Ramos (cell line): ENCODE measurements at regions not wholly inside any gene's neighbourhood (a gene's known extent, or its start where the extent isn't known, plus 50 kb on each side); places are given as distances from the start of the nearest gene placed in this dataset.

Experiments used
- in situ Hi-C: fragments of 300-500 bp; cut with MboI; formaldehyde crosslinking; loops from one replicate; pipeline ENCODE4 v1.14.3; 2022; ENCODE audit warnings: low sequenced_read_pairs; ENCODE audit not compliant: unreplicated experiment

DNA sequence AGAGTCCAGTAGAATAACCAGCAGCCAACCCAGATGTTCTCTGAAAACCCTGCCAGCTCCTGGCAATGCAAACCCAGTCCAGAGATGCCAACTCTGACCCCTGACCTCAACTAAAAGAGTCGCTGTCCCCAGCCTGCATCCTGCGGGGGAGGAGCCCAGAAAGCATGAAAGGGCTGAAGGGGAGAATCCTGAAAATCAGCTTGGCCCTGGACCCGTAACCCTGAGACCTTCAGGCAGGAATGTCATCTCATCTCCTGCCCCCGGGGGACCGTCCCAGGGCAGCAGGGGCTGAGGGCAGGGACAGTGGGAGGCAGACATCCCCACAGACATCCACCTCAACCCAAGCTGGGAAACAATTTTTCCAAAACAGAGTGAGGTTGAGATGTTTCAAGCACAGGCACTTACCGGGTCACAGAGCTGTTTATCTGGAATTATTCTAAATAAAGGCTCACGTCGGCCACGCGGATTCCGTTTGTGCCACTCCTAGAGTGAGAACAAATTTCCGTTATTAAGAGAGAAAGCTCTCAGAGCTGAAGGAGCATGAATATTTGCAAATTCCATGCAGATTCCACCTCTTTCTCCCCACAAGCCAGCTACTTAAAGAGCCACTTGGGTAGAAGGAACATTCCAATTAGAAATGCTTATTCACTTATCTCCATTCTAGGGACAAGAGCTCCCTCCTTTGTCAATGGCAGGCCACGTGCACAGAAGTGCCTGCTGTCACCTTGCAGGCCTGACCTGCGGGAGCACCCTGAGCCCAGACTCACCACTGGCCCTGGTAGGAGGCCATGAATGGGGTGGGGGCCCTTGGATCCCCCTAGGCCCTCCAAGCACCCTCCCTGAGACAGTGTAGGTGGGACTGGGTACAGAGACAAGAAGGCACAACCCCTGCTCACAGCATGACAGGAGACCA, 240.1 kb downstream of the NPHP4 start:
- in situ Hi-C loops = no loop called here

DNA sequence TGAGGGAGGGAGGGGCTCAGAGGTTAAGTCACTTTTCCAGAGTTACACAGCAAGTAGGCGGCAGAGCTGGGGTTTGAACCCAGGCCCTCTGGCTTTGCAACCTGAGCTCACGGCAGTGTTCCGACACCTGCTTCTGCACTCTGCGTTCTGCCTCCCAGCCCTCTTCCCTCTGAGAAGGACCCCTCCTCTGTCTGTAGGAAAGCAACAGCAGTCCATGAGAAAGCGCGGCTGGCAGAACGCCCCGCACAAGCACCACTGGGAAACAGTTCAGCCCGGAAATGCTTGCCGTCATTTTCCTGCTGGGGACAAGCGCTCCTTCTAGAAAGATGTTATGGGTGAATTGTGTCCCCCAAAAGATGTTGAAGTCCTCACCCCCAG, 241.1 kb downstream of the NPHP4 start:
- in situ Hi-C loops = no loop called here

DNA sequence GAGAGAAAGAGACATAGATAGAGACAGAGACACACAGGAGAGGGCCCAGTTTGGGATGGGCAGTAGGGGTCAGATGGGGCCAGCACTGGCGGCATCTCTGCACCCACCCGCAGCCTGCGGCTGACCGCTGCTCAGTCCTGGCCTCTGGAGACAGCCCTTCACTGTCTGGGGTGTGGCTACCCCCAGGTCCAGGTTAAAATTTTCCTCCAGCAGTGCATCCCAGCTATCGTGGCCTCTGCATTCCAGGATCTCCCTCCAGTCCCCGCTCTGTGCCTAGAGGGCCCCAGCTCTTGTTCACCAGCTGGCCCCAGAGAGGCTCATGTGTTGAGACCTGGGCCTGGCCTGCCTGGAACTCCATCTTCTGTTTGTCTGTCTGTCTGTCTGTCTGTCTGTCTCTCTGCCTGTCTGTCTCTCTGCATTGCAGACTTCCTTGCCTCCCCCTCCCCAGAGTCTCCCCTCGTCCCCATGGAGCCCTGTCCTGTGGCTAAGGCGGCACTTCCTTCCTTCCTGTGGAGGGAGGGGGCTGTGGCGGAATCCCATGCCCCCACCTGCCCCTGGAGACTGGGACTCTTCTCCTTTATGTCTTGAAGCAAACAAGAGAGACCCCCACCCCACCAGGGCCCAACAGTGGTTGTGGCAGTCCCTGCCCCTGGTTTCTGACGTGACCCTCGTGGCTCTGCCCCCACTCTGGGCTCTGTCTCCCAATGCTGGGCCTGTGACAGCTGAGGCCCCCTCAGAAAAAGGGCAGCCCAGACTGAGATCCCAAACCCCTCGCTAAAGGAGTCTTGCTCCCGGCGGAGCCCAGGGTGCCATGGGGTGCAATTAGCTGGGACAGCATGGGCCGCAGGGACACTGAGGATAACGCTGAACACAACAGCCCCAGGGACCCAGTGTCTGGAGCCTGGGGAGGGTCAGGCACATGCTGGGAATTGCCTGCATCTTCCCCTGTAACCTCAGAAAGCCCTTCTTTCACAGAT, 241.8 kb downstream of the NPHP4 start:
- in situ Hi-C loops = no loop called here

DNA sequence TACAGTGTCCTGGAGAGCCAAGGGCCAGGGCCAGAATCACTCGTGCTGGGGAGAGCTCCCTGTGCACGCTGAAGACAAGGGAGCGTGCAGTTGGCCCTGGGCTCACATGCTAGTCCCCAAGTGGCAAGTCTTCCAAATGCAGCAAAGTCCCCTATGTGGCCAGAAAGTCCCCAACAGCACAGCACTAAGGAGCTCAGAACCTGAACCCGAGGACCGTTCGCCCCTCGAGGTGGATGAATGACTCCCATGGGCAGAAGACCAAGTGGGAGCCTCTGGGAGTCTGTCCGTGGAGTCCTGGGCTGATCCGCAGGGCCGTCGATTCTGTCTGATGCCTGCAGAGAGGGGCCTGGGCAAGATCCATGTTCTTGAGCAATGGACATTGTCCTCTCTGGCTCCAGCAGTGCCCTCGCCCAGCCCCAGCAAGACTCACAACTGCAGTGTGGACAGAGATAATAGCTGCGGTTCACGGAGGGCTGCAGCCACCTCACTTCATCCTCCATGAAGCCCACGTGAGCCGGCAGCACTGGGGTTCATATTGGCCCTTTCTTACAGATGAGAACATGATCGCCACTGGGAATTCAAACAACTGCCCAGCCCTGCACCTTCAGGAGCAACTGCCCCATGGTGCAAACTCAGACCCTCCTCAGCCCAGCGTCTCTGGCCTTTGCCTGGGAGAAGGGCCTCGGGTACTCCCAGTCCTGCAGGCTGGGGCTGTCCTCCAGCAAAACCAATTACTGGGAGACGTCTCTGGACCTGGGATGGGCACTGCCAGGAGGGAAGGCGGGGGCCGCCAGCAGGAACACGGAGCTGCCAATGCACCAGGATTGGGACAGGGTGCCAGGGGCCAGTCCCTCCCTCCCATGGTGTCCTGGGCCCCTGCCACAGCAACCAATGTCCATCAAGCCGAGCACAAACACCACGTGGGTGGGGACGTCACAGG, 243.7 kb downstream of the NPHP4 start:
- in situ Hi-C loops = loop anchor here (5.0 kb wide), 1 partner anchor 236 kb away; no protein-coding TSS in a partner anchor

DNA sequence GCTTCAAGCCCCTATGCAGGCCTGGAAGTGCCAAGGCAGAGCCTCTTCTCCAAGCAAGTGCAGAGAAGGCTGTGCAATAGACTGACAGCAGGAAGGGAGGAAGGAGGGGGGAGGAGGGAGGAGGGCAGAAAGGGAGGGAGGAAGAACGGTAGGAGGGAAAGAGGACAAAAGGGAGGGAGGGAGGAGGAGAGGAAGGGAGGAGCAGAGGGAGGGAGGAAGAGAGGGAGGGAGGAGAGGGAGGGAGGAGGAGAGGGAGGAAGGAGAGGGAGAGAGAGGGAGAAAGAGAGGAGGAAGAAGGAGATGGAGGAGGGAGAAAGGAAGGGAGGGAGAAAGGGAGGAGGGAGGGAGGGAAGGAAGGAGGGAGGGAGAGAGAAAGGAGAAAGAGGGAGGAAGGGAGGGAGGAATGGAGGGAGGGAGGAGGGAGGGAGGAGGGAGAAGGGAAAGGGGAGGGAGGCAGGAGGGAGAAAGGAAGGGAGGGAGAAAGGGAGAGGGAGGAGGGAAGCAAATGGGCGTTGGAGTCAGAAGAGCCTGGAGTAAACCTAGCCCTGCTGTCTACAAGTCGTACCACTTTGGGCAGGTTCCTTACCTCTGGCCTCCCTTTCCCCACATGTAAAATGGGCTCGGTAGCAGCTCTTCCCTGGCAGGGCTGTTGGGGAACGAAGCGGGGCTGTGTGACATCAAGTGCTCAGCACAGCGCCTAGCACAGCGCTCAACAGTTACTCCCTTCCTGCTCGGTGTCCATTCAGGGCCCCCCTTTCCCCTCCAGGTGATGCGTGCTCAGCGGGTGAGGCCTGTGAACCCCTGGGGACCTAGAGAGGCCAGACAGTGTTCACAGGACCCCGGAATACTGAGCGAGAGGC, 244.6 kb downstream of the NPHP4 start:
- in situ Hi-C loops = loop anchor here (5.0 kb wide), 1 partner anchor 235 kb away; no protein-coding TSS in a partner anchor

DNA sequence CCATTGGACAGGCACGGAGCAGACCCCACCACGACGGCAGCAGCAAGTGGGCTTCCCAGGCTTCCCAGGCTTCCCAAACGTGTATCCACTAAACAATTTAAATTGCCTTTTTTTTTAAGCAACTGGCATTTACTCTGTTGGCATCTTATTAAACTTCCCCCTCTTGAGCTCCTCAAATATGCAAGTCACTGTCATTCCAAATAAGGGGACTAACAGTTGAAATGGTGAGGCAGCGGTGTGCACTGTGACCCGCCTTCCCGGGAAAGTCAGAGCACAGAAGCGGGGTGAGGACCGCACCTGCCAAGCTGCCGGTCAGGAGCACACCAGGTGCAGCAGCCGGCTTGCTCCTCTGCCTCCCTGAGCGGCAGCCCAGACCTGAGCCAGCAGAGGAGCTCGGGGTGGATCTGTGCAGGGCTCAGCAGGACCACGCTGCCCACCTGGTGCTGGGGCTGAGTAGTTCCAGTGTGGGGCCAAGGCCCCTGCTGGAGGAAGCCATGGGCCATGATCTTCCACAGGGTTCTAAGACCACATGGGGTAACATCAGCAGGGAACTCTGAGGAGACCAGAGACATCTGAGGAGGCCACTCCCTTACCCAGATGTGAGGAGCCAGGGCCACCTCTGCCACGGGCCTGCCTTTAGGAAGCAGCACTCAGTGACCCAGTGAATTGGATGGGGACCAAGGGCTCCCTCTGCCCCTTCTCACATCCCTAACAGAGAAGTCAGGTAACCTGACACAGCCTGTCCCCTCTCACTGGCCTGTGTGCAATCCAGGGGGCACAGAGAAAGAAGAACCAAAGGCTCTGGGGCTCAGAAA, 245.4 kb downstream of the NPHP4 start:
- in situ Hi-C loops = loop anchor here (5.0 kb wide), 1 partner anchor 235 kb away; no protein-coding TSS in a partner anchor

DNA sequence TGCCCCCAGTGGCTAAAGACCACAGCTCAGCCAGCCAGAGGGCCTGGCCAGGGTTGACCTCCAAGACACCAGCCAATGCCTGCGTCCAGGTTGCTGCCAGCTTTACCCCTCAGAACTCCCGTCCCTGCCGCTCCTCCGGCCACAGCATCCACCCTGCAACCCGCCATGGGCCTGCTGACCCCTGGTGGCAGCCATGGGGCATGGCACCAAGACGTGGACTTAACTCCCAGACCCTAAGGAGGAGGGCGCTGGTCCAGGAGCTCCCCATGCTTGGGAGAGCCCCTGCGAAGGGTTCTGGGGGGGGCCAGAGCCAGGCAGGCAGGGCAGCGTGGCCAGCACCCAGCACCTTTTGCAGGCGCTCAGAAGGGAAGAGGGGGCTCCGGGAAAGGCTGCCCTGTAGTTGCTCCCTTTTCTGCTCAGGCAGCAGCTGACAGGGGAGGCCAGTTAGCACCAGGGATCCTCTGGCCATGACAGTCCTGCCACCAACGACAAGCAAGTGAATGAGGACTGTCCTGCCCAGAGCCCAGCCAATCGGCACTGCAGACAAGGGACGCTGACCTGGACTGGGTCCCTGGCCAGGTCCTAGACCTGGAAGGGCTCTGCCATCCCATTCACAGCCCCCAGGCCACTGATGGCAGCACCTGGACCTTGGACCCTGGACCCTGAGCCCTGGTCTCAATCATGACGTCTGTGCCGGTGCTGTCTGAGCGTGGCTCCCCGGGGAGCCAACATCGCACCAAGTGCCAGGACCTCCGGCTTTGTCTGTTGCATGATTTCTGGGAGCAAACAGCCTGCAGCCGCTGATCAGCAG, 246.2 kb downstream of the NPHP4 start:
- in situ Hi-C loops = loop anchor here (5.0 kb wide), 1 partner anchor 234 kb away; no protein-coding TSS in a partner anchor

DNA sequence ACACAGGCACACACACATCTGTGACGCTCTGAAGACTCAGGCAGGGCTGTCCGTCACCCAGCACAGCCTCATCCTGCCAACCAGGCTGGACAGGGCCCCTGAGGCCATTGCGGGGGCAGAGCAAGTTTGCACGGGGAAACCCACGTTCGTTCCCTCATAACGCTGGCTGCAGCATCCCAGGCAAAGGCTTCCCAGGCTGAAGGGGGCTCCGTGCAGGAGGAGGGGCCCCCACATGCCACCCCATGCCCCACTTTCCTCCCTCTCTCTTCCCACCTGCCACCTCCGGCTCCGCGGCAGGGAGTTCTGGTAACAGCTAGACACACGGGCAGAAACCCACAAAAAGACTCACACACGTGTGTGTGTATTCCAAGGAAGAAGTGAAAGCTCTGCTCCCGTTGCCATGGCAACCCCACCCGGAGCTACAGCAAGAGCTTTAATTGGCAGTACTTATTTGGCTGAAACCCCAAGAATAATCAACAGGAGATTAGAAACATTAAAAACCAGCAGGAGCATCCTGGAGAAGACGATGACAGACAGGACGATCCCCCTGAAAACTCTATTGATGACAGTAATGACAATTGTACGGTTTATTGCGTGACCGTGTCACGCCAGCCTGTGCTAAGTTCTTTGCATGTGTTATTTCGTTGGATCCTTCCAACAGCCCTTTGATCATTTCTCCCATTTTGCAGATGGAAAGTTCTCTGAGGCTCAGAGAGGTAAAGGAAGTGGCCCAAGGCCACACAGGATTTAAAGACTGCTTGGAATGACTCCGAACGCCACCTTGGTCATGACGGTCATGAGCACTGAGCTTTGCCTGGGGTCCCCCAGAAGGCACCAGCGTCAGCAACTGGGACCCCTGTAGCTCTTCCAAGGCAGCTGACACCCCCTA, 247.1 kb downstream of the NPHP4 start:
- in situ Hi-C loops = loop anchor here (5.0 kb wide), 1 partner anchor 233 kb away; no protein-coding TSS in a partner anchor

DNA sequence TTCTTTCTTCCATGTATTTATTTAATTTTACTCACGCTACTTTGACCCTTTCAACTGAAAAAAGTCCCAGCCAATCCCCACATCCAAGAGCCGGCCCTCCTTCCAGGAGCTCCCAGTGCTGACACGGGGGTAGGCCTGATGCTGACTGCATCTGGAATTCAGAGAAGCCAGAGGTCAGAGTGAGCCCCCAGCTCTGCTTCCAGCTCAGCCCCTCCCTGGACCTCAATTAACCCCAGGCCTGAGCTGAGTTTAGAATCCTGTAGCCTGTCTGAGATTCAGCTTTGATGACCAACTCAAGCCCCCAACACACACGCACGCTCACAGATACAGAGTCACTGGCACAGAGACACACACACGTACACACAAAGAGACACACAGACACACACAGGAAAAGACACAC, 247.9 kb downstream of the NPHP4 start:
- in situ Hi-C loops = no loop called here

DNA sequence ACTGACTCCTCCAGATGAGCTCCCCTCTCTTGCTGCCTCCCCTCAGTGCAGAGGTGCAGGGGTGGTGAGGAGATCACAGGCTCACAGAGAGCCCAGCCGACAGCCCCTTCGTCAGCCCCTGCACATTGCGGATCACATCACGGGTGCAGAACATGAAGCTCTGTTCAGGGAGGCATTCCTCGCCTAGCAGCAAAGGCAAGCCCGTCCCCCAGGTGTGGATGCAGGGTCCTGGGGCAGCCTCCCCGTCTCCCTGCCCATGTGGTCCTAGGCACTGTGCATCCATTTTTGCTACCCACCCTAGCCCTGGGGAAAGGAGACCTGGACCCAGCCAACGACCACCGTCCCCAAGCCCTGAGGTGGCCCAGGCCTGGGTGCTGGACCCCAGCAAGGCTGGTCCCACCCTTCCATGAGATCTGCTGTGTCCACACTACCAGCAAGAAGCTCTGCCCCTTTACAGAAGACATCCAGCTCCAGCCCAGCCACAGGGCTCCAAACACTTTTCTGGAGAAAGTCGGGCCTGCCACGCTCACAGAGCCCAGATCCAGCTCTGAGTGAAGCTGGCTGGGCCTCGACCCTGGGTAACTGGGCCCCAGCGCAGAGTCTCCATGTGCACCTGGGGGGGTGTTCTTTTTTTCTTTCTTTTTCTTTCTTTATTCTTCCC, 248.7 kb downstream of the NPHP4 start:
- in situ Hi-C loops = no loop called here

DNA sequence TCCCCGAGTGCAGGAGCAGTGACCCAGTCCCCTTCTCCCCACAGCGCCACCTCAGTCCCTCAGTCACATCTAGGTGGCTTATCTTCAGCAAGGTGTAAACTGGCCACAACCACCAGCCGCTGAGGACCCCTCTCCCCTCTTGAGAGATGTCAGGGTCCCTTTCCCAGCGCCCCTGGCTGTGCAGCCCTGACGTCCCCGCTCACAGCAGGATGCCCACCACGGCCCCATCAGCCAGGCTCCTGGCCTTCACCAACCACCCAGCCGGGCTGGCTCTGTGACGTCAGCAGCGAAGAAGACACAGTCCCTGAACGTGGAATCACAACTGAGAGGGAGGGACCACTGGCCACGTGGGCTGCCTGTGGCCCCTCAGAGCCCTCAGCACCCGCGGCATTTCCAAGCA, 249.4 kb downstream of the NPHP4 start:
- in situ Hi-C loops = no loop called here

DNA sequence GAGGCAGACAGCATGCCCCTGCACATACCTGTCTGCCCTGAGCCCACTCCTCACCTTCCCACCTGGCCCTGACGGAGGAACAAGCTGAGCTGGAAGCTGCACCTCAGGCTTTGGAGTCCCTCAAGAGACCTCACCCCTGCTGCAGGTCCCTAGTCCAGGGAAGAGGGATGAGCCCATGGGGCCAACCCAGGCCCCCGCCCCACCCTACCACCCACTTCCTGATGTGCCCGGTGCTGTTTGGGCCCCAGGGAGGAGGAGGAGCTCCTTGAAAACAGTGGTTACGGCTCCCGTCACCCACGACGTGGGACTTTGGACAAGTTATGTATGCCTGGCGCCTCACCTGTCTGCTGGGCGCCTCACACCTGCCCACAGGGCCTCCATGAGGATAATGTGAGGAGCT, 250.2 kb downstream of the NPHP4 start:
- in situ Hi-C loops = no loop called here

DNA sequence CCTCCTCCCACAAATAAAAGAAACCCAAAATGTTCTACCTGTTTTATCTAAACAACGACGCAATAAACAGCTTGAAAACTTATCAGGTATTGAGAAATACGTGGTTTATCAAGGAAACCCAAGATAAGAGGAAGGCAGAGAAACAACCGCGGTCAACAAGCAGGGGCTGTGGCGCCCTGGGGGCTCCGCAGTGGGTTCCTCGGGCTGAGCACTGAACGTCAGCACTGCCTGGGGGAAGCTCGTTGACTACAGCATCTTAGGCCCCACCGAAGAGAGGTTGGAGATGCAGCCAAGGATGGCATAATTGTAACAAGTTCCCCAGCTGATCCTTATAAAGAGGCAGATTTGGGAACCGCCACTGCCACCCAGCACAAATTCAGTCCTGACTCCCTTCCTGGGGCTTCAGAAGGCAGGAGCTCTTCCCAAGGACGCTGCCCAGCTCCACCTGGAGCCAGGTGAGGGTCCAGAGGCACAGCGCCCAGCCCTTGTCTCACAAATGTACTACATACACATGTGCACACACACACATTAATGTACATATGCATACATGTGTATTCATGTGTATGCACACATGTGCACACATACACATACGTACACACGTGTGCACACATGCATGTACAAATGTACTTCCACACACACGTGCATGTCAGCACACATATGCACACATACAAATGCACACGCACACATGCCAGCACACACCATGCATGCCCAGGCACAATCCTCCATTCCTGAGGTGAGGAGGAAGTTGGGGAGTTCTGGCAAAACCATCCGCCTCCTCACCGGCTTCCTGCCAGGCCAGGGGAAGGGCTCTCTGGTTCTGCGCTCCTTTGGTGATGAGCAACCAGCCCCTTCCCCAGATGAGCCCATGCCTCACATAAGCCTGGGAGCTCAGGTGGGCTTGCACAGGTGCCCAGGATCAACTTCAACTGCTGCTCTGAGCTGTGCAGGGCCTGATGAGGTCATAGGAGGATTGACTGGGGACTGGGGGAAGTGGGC, 251.1 kb downstream of the NPHP4 start:
- in situ Hi-C loops = no loop called here

DNA sequence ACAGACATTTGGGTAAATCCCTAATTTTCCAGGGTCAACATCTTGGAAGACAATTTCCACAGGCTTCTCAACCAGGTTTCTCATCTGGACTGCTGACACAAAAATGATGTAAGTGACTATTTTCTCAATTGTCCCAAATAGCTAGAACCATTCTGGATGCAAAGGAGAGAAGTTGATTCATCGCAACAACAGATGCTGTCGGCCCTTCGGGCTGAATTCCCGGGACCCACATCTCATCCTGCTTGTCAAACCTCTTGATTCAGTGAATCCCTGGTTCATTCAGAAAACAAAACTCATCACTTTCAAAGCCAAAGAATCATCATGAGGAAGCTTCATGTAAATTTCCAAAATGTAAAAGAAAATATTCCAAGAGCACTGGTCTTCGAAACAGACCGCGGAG, 251.8 kb downstream of the NPHP4 start:
- in situ Hi-C loops = no loop called here
